ENCODE measurements at regions not wholly inside any gene's neighbourhood (a gene's known extent, or its start where the extent isn't known, plus 50 kb on each side); places are given as distances from the start of the nearest gene placed in this dataset.
"Not testable (repeated sequence)": the region's sequence is repeated elsewhere in the genome, so short reads cannot be mapped to it uniquely, and the experiment has no call there.

- Histone ChIP-seq H3K36me3 (ENCODE audit: insufficient read depth, low read length) (no peaks in the 10 kb centered on the region), H3K4me2 (ENCODE audit: low read length) (no peak overlapping the region), H3K4me3 (ENCODE audit: low read length) (no peak overlapping the region), H3K9me3 (replicated peaks; ENCODE audit: low read length) (no peaks in the 10 kb centered on the region), H3K27me3 (ENCODE audit: control insufficient read depth, insufficient read depth, low read length) (no peaks in the 10 kb centered on the region), H3K9ac (ENCODE audit: low read depth, low read length) (no peak overlapping the region), H3K4me1 (ENCODE audit: control insufficient read depth, insufficient read depth, low read length) (no peaks in the 10 kb centered on the region)
Observed at GRCh38 chr6:50337532-50338122, 287.9 kb upstream of the DEFB112 start.

GRCh38 chr6:50353603-50354002 is 303.9 kb upstream of the DEFB112 start:
- no peaks in the 10 kb centered on the region for H3K27me3 ChIP-seq (ENCODE audit: control insufficient read depth, insufficient read depth, low read length)
- no peaks in the 10 kb centered on the region for H3K9me3 ChIP-seq (replicated peaks; ENCODE audit: low read length)
- no peaks in the 10 kb centered on the region for H3K4me1 ChIP-seq (ENCODE audit: control insufficient read depth, insufficient read depth, low read length)
- H3K36me3 ChIP-seq (ENCODE audit: insufficient read depth, low read length), result no peaks in the 10 kb centered on the region
- no peak overlapping the region for H3K4me2 ChIP-seq (ENCODE audit: low read length)
- H3K4me3 ChIP-seq (ENCODE audit: low read length), result no peak overlapping the region
- no peak overlapping the region for H3K9ac ChIP-seq (ENCODE audit: low read depth, low read length)

- no peak overlapping the region for H3K4me3 ChIP-seq (ENCODE audit: low read length)
- no peaks in the 10 kb centered on the region for H3K36me3 ChIP-seq (ENCODE audit: insufficient read depth, low read length)
- no peaks in the 10 kb centered on the region for H3K27me3 ChIP-seq (ENCODE audit: control insufficient read depth, insufficient read depth, low read length)
- no peaks in the 10 kb centered on the region for H3K9me3 ChIP-seq (replicated peaks; ENCODE audit: low read length)
- no peaks in the 10 kb centered on the region for H3K4me1 ChIP-seq (ENCODE audit: control insufficient read depth, insufficient read depth, low read length)
- no peak overlapping the region for H3K9ac ChIP-seq (ENCODE audit: low read depth, low read length)
- no peak overlapping the region for H3K4me2 ChIP-seq (ENCODE audit: low read length)
Observed at GRCh38 chr6:50358113-50358512, 308.4 kb upstream of the DEFB112 start.

GRCh38 chr6:50361641-50362331 is 312.1 kb upstream of the DEFB112 start:
- Histone ChIP-seq H3K9ac (ENCODE audit: low read depth, low read length) (no peak overlapping the region), H3K9me3 (replicated peaks; ENCODE audit: low read length) (peaks cover 3% of the 10 kb centered on the region), H3K36me3 (ENCODE audit: insufficient read depth, low read length) (no peaks in the 10 kb centered on the region), H3K27me3 (ENCODE audit: control insufficient read depth, insufficient read depth, low read length) (no peaks in the 10 kb centered on the region), H3K4me1 (ENCODE audit: control insufficient read depth, insufficient read depth, low read length) (no peaks in the 10 kb centered on the region), H3K4me2 (ENCODE audit: low read length) (no peak overlapping the region), H3K4me3 (ENCODE audit: low read length) (no peak overlapping the region)

- no peaks in the 10 kb centered on the region for H3K27me3 ChIP-seq (ENCODE audit: control insufficient read depth, insufficient read depth, low read length)
- no peak overlapping the region for H3K4me3 ChIP-seq (ENCODE audit: low read length)
- H3K9me3 ChIP-seq (replicated peaks; ENCODE audit: low read length), result peaks cover 3% of the 10 kb centered on the region
- no peak overlapping the region for H3K4me2 ChIP-seq (ENCODE audit: low read length)
- H3K36me3 ChIP-seq (ENCODE audit: insufficient read depth, low read length), result no peaks in the 10 kb centered on the region
- no peaks in the 10 kb centered on the region for H3K4me1 ChIP-seq (ENCODE audit: control insufficient read depth, insufficient read depth, low read length)
- H3K9ac ChIP-seq (ENCODE audit: low read depth, low read length), result no peak overlapping the region
Observed at GRCh38 chr6:50362706-50363105, 313.0 kb upstream of the DEFB112 start.

GRCh38 chr6:50369996-50370395 is 320.3 kb upstream of the DEFB112 start:
- peaks cover 2% of the 10 kb centered on the region for H3K9me3 ChIP-seq (replicated peaks; ENCODE audit: low read length)

GRCh38 chr6:50380406-50381098 is 330.8 kb upstream of the DEFB112 start:
- Histone ChIP-seq H3K36me3 (ENCODE audit: insufficient read depth, low read length) (no peaks in the 10 kb centered on the region), H3K27me3 (ENCODE audit: control insufficient read depth, insufficient read depth, low read length) (no peaks in the 10 kb centered on the region), H3K4me3 (ENCODE audit: low read length) (peak overlapping the region; percentile 20), H3K9ac (ENCODE audit: low read depth, low read length) (no peak overlapping the region), H3K9me3 (replicated peaks; ENCODE audit: low read length) (no peaks in the 10 kb centered on the region), H3K4me2 (ENCODE audit: low read length) (peak overlapping the region; percentile 38), H3K4me1 (ENCODE audit: control insufficient read depth, insufficient read depth, low read length) (no peaks in the 10 kb centered on the region)

More at GRCh38 chr6:50369996-50370395, 320.3 kb upstream of the DEFB112 start:
- Histone ChIP-seq H3K9ac (ENCODE audit: low read depth, low read length) (no peak overlapping the region), H3K27me3 (ENCODE audit: control insufficient read depth, insufficient read depth, low read length) (no peaks in the 10 kb centered on the region), H3K36me3 (ENCODE audit: insufficient read depth, low read length) (no peaks in the 10 kb centered on the region), H3K4me3 (ENCODE audit: low read length) (no peak overlapping the region), H3K4me2 (ENCODE audit: low read length) (no peak overlapping the region), H3K4me1 (ENCODE audit: control insufficient read depth, insufficient read depth, low read length) (no peaks in the 10 kb centered on the region)

GRCh38 chr6:50381099-50381415 is 331.3 kb upstream of the DEFB112 start:
- no peak overlapping the region for H3K4me2 ChIP-seq (ENCODE audit: low read length)
- H3K9ac ChIP-seq (ENCODE audit: low read depth, low read length), result no peak overlapping the region
- no peaks in the 10 kb centered on the region for H3K9me3 ChIP-seq (replicated peaks; ENCODE audit: low read length)
- no peak overlapping the region for H3K4me3 ChIP-seq (ENCODE audit: low read length)
- H3K36me3 ChIP-seq (ENCODE audit: insufficient read depth, low read length), result no peaks in the 10 kb centered on the region
- no peaks in the 10 kb centered on the region for H3K4me1 ChIP-seq (ENCODE audit: control insufficient read depth, insufficient read depth, low read length)
- H3K27me3 ChIP-seq (ENCODE audit: control insufficient read depth, insufficient read depth, low read length), result no peaks in the 10 kb centered on the region

GRCh38 chr6:50390416-50390815 is 322.9 kb upstream of the TFAP2D start:
- no peaks in the 10 kb centered on the region for H3K27me3 ChIP-seq (ENCODE audit: control insufficient read depth, insufficient read depth, low read length)
- no peak overlapping the region for H3K4me3 ChIP-seq (ENCODE audit: low read length)
- no peaks in the 10 kb centered on the region for H3K36me3 ChIP-seq (ENCODE audit: insufficient read depth, low read length)
- H3K9ac ChIP-seq (ENCODE audit: low read depth, low read length), result no peak overlapping the region
- no peaks in the 10 kb centered on the region for H3K9me3 ChIP-seq (replicated peaks; ENCODE audit: low read length)
- H3K4me2 ChIP-seq (ENCODE audit: low read length), result no peak overlapping the region
- H3K4me1 ChIP-seq (ENCODE audit: control insufficient read depth, insufficient read depth, low read length), result no peaks in the 10 kb centered on the region

- not testable (repeated sequence) for H3K36me3 ChIP-seq (ENCODE audit: insufficient read depth, low read length); H3K4me1 ChIP-seq (ENCODE audit: control insufficient read depth, insufficient read depth, low read length); H3K9ac ChIP-seq (ENCODE audit: low read depth, low read length); H3K4me2 ChIP-seq (ENCODE audit: low read length); H3K27me3 ChIP-seq (ENCODE audit: control insufficient read depth, insufficient read depth, low read length); H3K4me3 ChIP-seq (ENCODE audit: low read length); H3K9me3 ChIP-seq (replicated peaks; ENCODE audit: low read length)
Observed at GRCh38 chr6:50394139-50394538, 319.2 kb upstream of the TFAP2D start.

GRCh38 chr6:50404643-50405042 is 308.7 kb upstream of the TFAP2D start:
- H3K4me1 ChIP-seq (ENCODE audit: control insufficient read depth, insufficient read depth, low read length), result no peaks in the 10 kb centered on the region
- H3K4me3 ChIP-seq (ENCODE audit: low read length), result no peak overlapping the region
- no peaks in the 10 kb centered on the region for H3K36me3 ChIP-seq (ENCODE audit: insufficient read depth, low read length)
- H3K27me3 ChIP-seq (ENCODE audit: control insufficient read depth, insufficient read depth, low read length), result no peaks in the 10 kb centered on the region
- H3K4me2 ChIP-seq (ENCODE audit: low read length), result no peak overlapping the region
- H3K9me3 ChIP-seq (replicated peaks; ENCODE audit: low read length), result no peaks in the 10 kb centered on the region
- no peak overlapping the region for H3K9ac ChIP-seq (ENCODE audit: low read depth, low read length)

- H3K4me2 ChIP-seq (ENCODE audit: low read length), result no peak overlapping the region
- no peak overlapping the region for H3K9ac ChIP-seq (ENCODE audit: low read depth, low read length)
- no peak overlapping the region for H3K4me3 ChIP-seq (ENCODE audit: low read length)
- H3K27me3 ChIP-seq (ENCODE audit: control insufficient read depth, insufficient read depth, low read length), result no peaks in the 10 kb centered on the region
- H3K36me3 ChIP-seq (ENCODE audit: insufficient read depth, low read length), result no peaks in the 10 kb centered on the region
- H3K4me1 ChIP-seq (ENCODE audit: control insufficient read depth, insufficient read depth, low read length), result no peaks in the 10 kb centered on the region
- H3K9me3 ChIP-seq (replicated peaks; ENCODE audit: low read length), result no peaks in the 10 kb centered on the region
Observed at GRCh38 chr6:50410579-50410978, 302.7 kb upstream of the TFAP2D start.
